H1 (cell line): ENCODE measurements at regions not wholly inside any gene's neighbourhood (a gene's known extent, or its start where the extent isn't known, plus 50 kb on each side); places are given as distances from the start of the nearest gene placed in this dataset.

ENCODE experiments used
- CTCF ChIA-PET: fragments of 300-600 bp; sonication (Branson Sonifier 250); formaldehyde crosslinking; loops from one replicate; lab custom pipeline; 2021; ENCODE audit not compliant: partially characterized antibody; lab: Charles Lee
- POLR2A ChIA-PET: fragments of 300-600 bp; sonication (Branson Sonifier 250); formaldehyde crosslinking; loops from one replicate; lab custom pipeline; 2021; ENCODE audit warnings: inconsistent platforms; ENCODE audit not compliant: partially characterized antibody; lab: Charles Lee
- DNase-seq, 2 experiments: peaks; one replicate each; pipeline versions ENCODE4 v3.0.0 to v3.0.0-alpha.2; 2010 to 2022; ENCODE audit warnings: low spot score in 2 of 2, low read depth in 1 of 2, mixed read lengths in 1 of 2
- FAIRE-seq: peaks from 2 replicates; lab custom pipeline; 2011; peaks lifted over from hg19 to GRCh38; lab: Jason Lieb, UNC
- H2AFZ ChIP-seq: 2 replicates; pipeline ENCODE4 v1.8.1; 2012; ENCODE audit warnings: low read length, inconsistent platforms
- H2AK5ac ChIP-seq: 2 replicates; pipeline ENCODE4 v1.6.1; 2013; ENCODE audit warnings: low read depth, low read length
- H2BK120ac ChIP-seq: replicated peaks from 2 replicates; pipeline ENCODE3; 2013; ENCODE audit warnings: low read depth, low read length, inconsistent platforms
- H2BK12ac ChIP-seq: 2 replicates; pipeline ENCODE4 v1.6.1; 2013; ENCODE audit warnings: low read depth, low read length
- H2BK15ac ChIP-seq: 2 replicates; pipeline ENCODE4 v1.6.1; 2013; ENCODE audit warnings: low read length
- H2BK20ac ChIP-seq: 2 replicates; pipeline ENCODE4 v1.6.1; 2013; ENCODE audit warnings: low read length
- H2BK5ac ChIP-seq: 2 replicates; pipeline ENCODE4 v1.6.1; 2013; ENCODE audit warnings: low read depth, low read length
- H3K14ac ChIP-seq: 2 replicates; pipeline ENCODE4 v1.6.1; 2013; ENCODE audit warnings: inconsistent platforms; ENCODE audit not compliant: insufficient read length
- H3K18ac ChIP-seq: 2 replicates; pipeline ENCODE4 v1.6.1; 2013; ENCODE audit warnings: low read length; ENCODE audit errors: extremely low read depth
- H3K23ac ChIP-seq: 2 replicates; pipeline ENCODE4 v1.6.1; 2013; ENCODE audit warnings: inconsistent platforms; ENCODE audit not compliant: insufficient read length
- H3K23me2 ChIP-seq: 2 replicates; pipeline ENCODE4 v1.6.1; 2013; ENCODE audit warnings: low read depth, low read length
- H3K27ac ChIP-seq: 2 replicates; pipeline ENCODE4 v1.6.1; 2011; ENCODE audit warnings: low read depth, low read length, inconsistent platforms
- H3K27me3 ChIP-seq, 4 experiments: replicated peaks in 1 of 4; 1 replicate in 1 of 4; 2 replicates in 3 of 4; pipeline versions ENCODE4 v1.6.1 to v1.8.1; 2011 to 2013; ENCODE audit warnings: low read length in 3 of 4, mild to moderate bottlenecking in 3 of 4, inconsistent platforms in 2 of 4, mixed read lengths in 2 of 4, moderate library complexity in 1 of 4; ENCODE audit not compliant: control insufficient read depth in 3 of 4, insufficient read depth in 3 of 4; ENCODE audit errors: extremely low read depth in 1 of 4
- H3K36me3 ChIP-seq, 4 experiments: 2 replicates each; pipeline versions ENCODE4 v1.6.1 to v1.8.1; 2011 to 2013; ENCODE audit warnings: mild to moderate bottlenecking in 4 of 4, low read length in 3 of 4, moderate library complexity in 2 of 4, control low read depth in 1 of 4, inconsistent platforms in 1 of 4; ENCODE audit not compliant: insufficient read depth in 4 of 4, control insufficient read depth in 2 of 4
- H3K4ac ChIP-seq: replicated peaks from 2 replicates; pipeline ENCODE3; 2013; ENCODE audit warnings: low read length, low read depth, mixed read lengths, inconsistent platforms; ENCODE audit not compliant: insufficient read length
- H3K4me1 ChIP-seq, 4 experiments: replicated peaks in 1 of 4; 1 replicate in 1 of 4; 2 replicates in 3 of 4; pipeline versions ENCODE4 v1.6.1 to v1.8.1; 2011 to 2013; ENCODE audit warnings: low read length in 3 of 4, inconsistent platforms in 2 of 4, mixed read lengths in 1 of 4; ENCODE audit not compliant: insufficient read depth in 4 of 4, control insufficient read depth in 3 of 4
- H3K4me2 ChIP-seq, 2 experiments: 2 replicates each; pipeline versions ENCODE4 v1.6.1 to v1.8.1; 2011 to 2013; ENCODE audit warnings: low read depth in 2 of 2, low read length in 2 of 2, control low read depth in 1 of 2, inconsistent platforms in 1 of 2, mild to moderate bottlenecking in 1 of 2; ENCODE audit not compliant: insufficient read depth in 1 of 2
- H3K4me3 ChIP-seq, 4 experiments: fragments of 200-600, 300-600 bp in 1 of 4; sonication (generic), shearing (Covaris generic), sonication (Bioruptor Twin) in 1 of 4; 2 replicates each; pipeline versions ENCODE4 v1.5.1 to v1.8.1; 2011 to 2016; ENCODE audit warnings: low read length in 4 of 4, low read depth in 3 of 4, control low read depth in 2 of 4, inconsistent platforms in 2 of 4, mild to moderate bottlenecking in 2 of 4, mixed read lengths in 1 of 4, moderate library complexity in 1 of 4; ENCODE audit not compliant: insufficient read depth in 2 of 4; ENCODE audit errors: extremely low read depth in 1 of 4
- H3K56ac ChIP-seq: replicated peaks from 2 replicates; pipeline ENCODE3; 2013; ENCODE audit warnings: low read depth, mild to moderate bottlenecking, mixed read lengths, low read length, inconsistent platforms; ENCODE audit not compliant: insufficient read length
- H3K79me1 ChIP-seq: 2 replicates; pipeline ENCODE4 v1.6.1; 2013; ENCODE audit warnings: low read depth, low read length, control low read depth
- H3K79me2 ChIP-seq, 2 experiments: 2 replicates each; pipeline versions ENCODE4 v1.6.1 to v1.8.1; 2012 to 2013; ENCODE audit warnings: low read length in 2 of 2, mild to moderate bottlenecking in 2 of 2, inconsistent platforms in 1 of 2; ENCODE audit not compliant: insufficient read depth in 2 of 2, control insufficient read depth in 1 of 2
- H3K9ac ChIP-seq, 4 experiments: replicated peaks in 1 of 4; 1 replicate in 1 of 4; 2 replicates in 3 of 4; pipeline versions ENCODE4 v1.6.1 to v1.8.1; 2011 to 2013; ENCODE audit warnings: low read depth in 3 of 4, low read length in 3 of 4, control low read depth in 2 of 4, mild to moderate bottlenecking in 2 of 4, moderate library complexity in 2 of 4, inconsistent platforms in 1 of 4; ENCODE audit errors: extremely low read depth in 1 of 4
- H3K9me3 ChIP-seq, 2 experiments: 2 replicates each; pipeline versions ENCODE4 v1.6.1 to v1.8.1; 2012 to 2013; ENCODE audit warnings: mild to moderate bottlenecking in 2 of 2, moderate library complexity in 2 of 2, control low read depth in 1 of 2, inconsistent platforms in 1 of 2, low read depth in 1 of 2, low read length in 1 of 2, mixed read lengths in 1 of 2; ENCODE audit not compliant: insufficient read depth in 2 of 2
- H4K20me1 ChIP-seq, 2 experiments: replicated peaks in 1 of 2; 2 replicates each; pipeline versions ENCODE3 to v1.8.1; 2011 to 2013; ENCODE audit warnings: inconsistent platforms in 2 of 2, low read length in 2 of 2, mild to moderate bottlenecking in 1 of 2; ENCODE audit not compliant: insufficient read depth in 2 of 2, control insufficient read depth in 1 of 2
- H4K5ac ChIP-seq: 2 replicates; pipeline ENCODE4 v1.6.1; 2013; ENCODE audit warnings: low read length, low read depth, mixed read lengths, inconsistent platforms; ENCODE audit not compliant: insufficient read length
- H4K8ac ChIP-seq: 2 replicates; pipeline ENCODE4 v1.8.0; 2013; ENCODE audit warnings: mild to moderate bottlenecking, moderate library complexity, low read length, inconsistent platforms; ENCODE audit not compliant: insufficient read depth; ENCODE audit errors: extremely low read depth
- H4K91ac ChIP-seq: replicated peaks from 2 replicates; pipeline ENCODE3; 2013; ENCODE audit warnings: low read length, mixed read lengths, inconsistent platforms; ENCODE audit not compliant: insufficient read length
- CBX8 ChIP-seq: fragments of 300-800, 300-1000 bp; sonication (generic); IDR thresholded peaks from 2 replicates; pipeline ENCODE4 v1.7.1; 2016; ENCODE audit warnings: low read depth, low read length, borderline replicate concordance
- CHD1 ChIP-seq: IDR thresholded peaks from 2 replicates; pipeline ENCODE4 v1.6.1; 2012; ENCODE audit warnings: low read depth, low read length, improper control_type of control experiment
- E2F6 ChIP-seq: IDR thresholded peaks from 2 replicates; pipeline ENCODE4 v1.6.1; 2012; ENCODE audit warnings: inconsistent platforms
- EP300 ChIP-seq, 2 experiments: IDR thresholded peaks; 1 replicate in 1 of 2; 2 replicates in 1 of 2; pipeline ENCODE4 v1.6.1; 2011 to 2012; ENCODE audit warnings: low read depth in 2 of 2, low read length in 2 of 2, mild to moderate bottlenecking in 2 of 2, borderline replicate concordance in 1 of 2, inconsistent platforms in 1 of 2, moderate library complexity in 1 of 2
- FOSL1 ChIP-seq: IDR thresholded peaks from 2 replicates; pipeline ENCODE4 v1.6.1; 2011; ENCODE audit warnings: mild to moderate bottlenecking, low read depth, low read length, moderate library complexity; ENCODE audit not compliant: insufficient read depth
- POLR2A ChIP-seq, 2 experiments: IDR thresholded peaks; 1 replicate in 1 of 2; 2 replicates in 1 of 2; pipeline ENCODE4 v1.6.1; 2011; ENCODE audit warnings: low read depth in 2 of 2, low read length in 2 of 2, mild to moderate bottlenecking in 2 of 2; ENCODE audit errors: control extremely low read depth in 1 of 2
- RAD21 ChIP-seq, 2 experiments: IDR thresholded peaks in 1 of 2; conservative IDR thresholded peaks in 1 of 2; 2 replicates each; pipeline ENCODE4 v1.6.1; 2011; ENCODE audit warnings: low read depth in 2 of 2, low read length in 2 of 2, improper control_type of control experiment in 1 of 2, inconsistent platforms in 1 of 2, mild to moderate bottlenecking in 1 of 2, moderate library complexity in 1 of 2
- RBBP5 ChIP-seq: IDR thresholded peaks from 2 replicates; pipeline ENCODE4 v1.7.1; 2012; ENCODE audit warnings: low read depth, mild to moderate bottlenecking, inconsistent platforms, low read length, moderate library complexity, borderline replicate concordance
- TCF12 ChIP-seq: IDR thresholded peaks from 2 replicates; pipeline ENCODE4 v1.6.1; 2011; ENCODE audit warnings: low read depth, mild to moderate bottlenecking, low read length
- WGBS, 2 experiments: shearing (Covaris generic) in 1 of 2; methylation state at CpG; one replicate each; pipeline versions ENCODE4 v1.1.6 to v1.1.7; 2013 to 2015; ENCODE audit warnings: low lambda C conversion rate in 2 of 2, mixed read lengths in 2 of 2, inconsistent platforms in 1 of 2, low coverage in 1 of 2, missing lambda C conversion rate in 1 of 2; ENCODE audit not compliant: insufficient replicate concordance in 2 of 2, insufficient coverage in 1 of 2, insufficient read length in 1 of 2; ENCODE audit errors: extremely low coverage in 1 of 2, missing lambda C conversion rate in 1 of 2; 5-methylcytosine and 5-hydroxymethylcytosine counted together

- no peaks in the 10 kb centered on the region for H3K4me1 ChIP-seq
- H3K14ac ChIP-seq = no peak overlapping the region
- no peak overlapping the region for H4K91ac ChIP-seq
- no peak overlapping the region for H2BK12ac ChIP-seq
- no peak overlapping the region for H3K4me2 ChIP-seq
- H3K23ac ChIP-seq = no peak overlapping the region
- peaks cover 28 to 32% of the 10 kb centered on the region in 2 experiments for H3K9me3 ChIP-seq
- H3K79me1 ChIP-seq = no peaks in the 10 kb centered on the region
- 88% methylated on average over 15 of the region's 16 CpGs; no CpG with 5 or more reads in 1 of the 2 experiments for WGBS, 2 experiments
- no peak overlapping the region for H4K5ac ChIP-seq
- no peak overlapping the region for H3K56ac ChIP-seq
- no peak overlapping the region for H3K27ac ChIP-seq
- no peak overlapping the region; the same call in 1 of the 2 replicates for H4K8ac ChIP-seq
- H2AK5ac ChIP-seq = no peak overlapping the region
- H3K9ac ChIP-seq = no peak overlapping the region
- H2BK15ac ChIP-seq = no peak overlapping the region
- H3K18ac ChIP-seq = no peak overlapping the region
- CTCF ChIA-PET = no interaction called here
- no peak overlapping the region for H3K4ac ChIP-seq
- no peak for DNase-seq
- H2BK120ac ChIP-seq = no peak overlapping the region
- H2BK5ac ChIP-seq = no peak overlapping the region; the same call in 1 of the 2 replicates
- no peaks in the 10 kb centered on the region for H3K27me3 ChIP-seq
- H3K36me3 ChIP-seq = no peaks in the 10 kb centered on the region; a peak in 1 of 8 replicates
- H3K79me2 ChIP-seq = no peaks in the 10 kb centered on the region
- peaks cover 2% of the 10 kb centered on the region; the same call in 1 of the 2 replicates for H3K23me2 ChIP-seq
- FAIRE-seq = no peak
- POLR2A ChIA-PET = no interaction called here
- H4K20me1 ChIP-seq = peaks cover 0 to 2% of the 10 kb centered on the region in 2 experiments
- no peak overlapping the region for H2BK20ac ChIP-seq
- H2AFZ ChIP-seq = no peak overlapping the region
- H3K4me3 ChIP-seq = no peak overlapping the region
- TF ChIP-seq TCF12 = no peak
- no peak for TF ChIP-seq E2F6
- no peak for TF ChIP-seq FOSL1
- TF ChIP-seq CBX8 = no peak
- TF ChIP-seq EP300 (IDR thresholded peaks at IDR 0.05; ENCODE audit: borderline replicate concordance in 1 of 2, low read depth in 2 of 2, low read length in 2 of 2) = no peak
- TF ChIP-seq RBBP5 = no peak
- TF ChIP-seq POLR2A (IDR thresholded peaks at IDR 0.05; ENCODE audit: control extremely low read depth in 1 of 2, low read depth in 2 of 2, low read length in 2 of 2) = no peak
- TF ChIP-seq CHD1 = no peak
- no peak for TF ChIP-seq RAD21 (IDR thresholded peaks at IDR 0.05 in 1 of 2, conservative IDR thresholded peaks at IDR 0.05 in 1 of 2; ENCODE audit: low read depth in 2 of 2, low read length in 2 of 2)
Measured at GRCh38 chr2:239716536-239717318, 308.4 kb downstream of the NDUFA10 start.
